Activated CD4-positive, alpha-beta memory T cell treated with anti-CD3 and anti-CD28 coated beads, Interleukin-2, amount 10 ng/mL, durations not matched to agents 7 days and 5 days (primary cell): ENCODE measurements at regions not wholly inside any gene's neighbourhood (a gene's known extent, or its start where the extent isn't known, plus 50 kb on each side); places are given as distances from the start of the nearest gene placed in this dataset.
"Not testable (repeated sequence)": the region's sequence is repeated elsewhere in the genome, so short reads cannot be mapped to it uniquely, and the experiment has no call there.

Source experiments
- CTCF ChIA-PET: fragments of 350-600 bp; sonication (Branson Sonifier 250); formaldehyde crosslinking; loops from one replicate; lab custom pipeline; 2021; ENCODE audit warnings: antibody characterized with exemption, inconsistent platforms; lab: Charles Lee
- POLR2A ChIA-PET: fragments of 350-600 bp; sonication (Branson Sonifier 250); formaldehyde crosslinking; loops from one replicate; lab custom pipeline; 2021; ENCODE audit warnings: antibody characterized with exemption; lab: Charles Lee
- DNase-seq: peaks from one replicate; pipeline ENCODE4 v3.0.0-alpha.2; 2020
- H3K27ac Mint-ChIP-seq: one replicate; pipeline ENCODE4 v1.8.0; 2021; ENCODE audit warnings: mild to moderate bottlenecking, mixed read lengths
- H3K27me3 Mint-ChIP-seq: one replicate; pipeline ENCODE4 v1.8.0; 2021; ENCODE audit warnings: mixed read lengths
- H3K36me3 Mint-ChIP-seq: one replicate; pipeline ENCODE4 v1.8.0; 2021; ENCODE audit warnings: low read depth, mixed read lengths
- H3K4me1 Mint-ChIP-seq: one replicate; pipeline ENCODE4 v1.8.0; 2021; ENCODE audit warnings: mixed read lengths
- H3K4me3 Mint-ChIP-seq: one replicate; pipeline ENCODE4 v1.8.0; 2021; ENCODE audit warnings: mild to moderate bottlenecking, mixed read lengths
- H3K9me3 Mint-ChIP-seq: one replicate; pipeline ENCODE4 v1.8.0; 2021; ENCODE audit warnings: mixed read lengths

GRCh38 chr7:68977385-68978055 lies 620.8 kb upstream of the AUTS2 start:
- Mint-ChIP-seq H3K4me3 (no peak overlapping the region), H3K4me1 (no peaks in the 10 kb centered on the region), H3K9me3 (peaks cover 17% of the 10 kb centered on the region), H3K27ac (no peak overlapping the region), H3K36me3 (no peaks in the 10 kb centered on the region), H3K27me3 (no peaks in the 10 kb centered on the region)
- POLR2A ChIA-PET = no interaction called here
- CTCF ChIA-PET = no interaction called here
- no peak for DNase-seq

- H3K9me3 Mint-ChIP-seq = peaks cover 19% of the 10 kb centered on the region
- POLR2A ChIA-PET = no interaction called here
- H3K4me3 Mint-ChIP-seq = no peak overlapping the region
- DNase-seq = no peak
- H3K36me3 Mint-ChIP-seq = no peaks in the 10 kb centered on the region
- H3K27ac Mint-ChIP-seq = no peak overlapping the region
- no peaks in the 10 kb centered on the region for H3K4me1 Mint-ChIP-seq
- no peaks in the 10 kb centered on the region for H3K27me3 Mint-ChIP-seq
- CTCF ChIA-PET = no interaction called here
These were observed 619.6 kb upstream of the AUTS2 start for GRCh38 chr7:68978710-68979109.

GRCh38 chr7:68980011-68980410 lies 618.3 kb upstream of the AUTS2 start:
- H3K9me3 Mint-ChIP-seq = peaks cover 25% of the 10 kb centered on the region
- POLR2A ChIA-PET = no interaction called here
- CTCF ChIA-PET = no interaction called here

GRCh38 chr7:68980432-68980831 lies 617.8 kb upstream of the AUTS2 start:
- H3K27ac Mint-ChIP-seq, CTCF ChIA-PET, H3K4me1 Mint-ChIP-seq, H3K4me3 Mint-ChIP-seq, H3K36me3 Mint-ChIP-seq, H3K27me3 Mint-ChIP-seq, DNase-seq, POLR2A ChIA-PET: not testable (repeated sequence)
- peaks cover 25% of the 10 kb centered on the region for H3K9me3 Mint-ChIP-seq

More at GRCh38 chr7:68980011-68980410, 618.3 kb upstream of the AUTS2 start:
- Mint-ChIP-seq H3K36me3 (no peaks in the 10 kb centered on the region), H3K4me1 (no peaks in the 10 kb centered on the region), H3K27me3 (no peaks in the 10 kb centered on the region), H3K27ac (no peak overlapping the region), H3K4me3 (no peak overlapping the region)
- DNase-seq = no peak

- no peak overlapping the region for H3K27ac Mint-ChIP-seq
- H3K27me3 Mint-ChIP-seq = no peaks in the 10 kb centered on the region
- H3K4me1 Mint-ChIP-seq = no peaks in the 10 kb centered on the region
- CTCF ChIA-PET = no interaction called here
- peaks cover 22% of the 10 kb centered on the region for H3K9me3 Mint-ChIP-seq
- DNase-seq = no peak
- no peak overlapping the region for H3K4me3 Mint-ChIP-seq
- POLR2A ChIA-PET = no interaction called here
- no peaks in the 10 kb centered on the region for H3K36me3 Mint-ChIP-seq
These were observed 614.0 kb upstream of the AUTS2 start for GRCh38 chr7:68984306-68984705.

- no peak for DNase-seq
- peaks cover 24% of the 10 kb centered on the region for H3K9me3 Mint-ChIP-seq
- no peak overlapping the region for H3K27ac Mint-ChIP-seq
- H3K36me3 Mint-ChIP-seq = no peaks in the 10 kb centered on the region
- H3K27me3 Mint-ChIP-seq = no peaks in the 10 kb centered on the region
- POLR2A ChIA-PET = no interaction called here
- CTCF ChIA-PET = no interaction called here
- no peak overlapping the region for H3K4me3 Mint-ChIP-seq
- H3K4me1 Mint-ChIP-seq = no peaks in the 10 kb centered on the region
These were observed 603.4 kb upstream of the AUTS2 start for GRCh38 chr7:68994841-68995240.

GRCh38 chr7:68998136-68998535 lies 600.1 kb upstream of the AUTS2 start:
- CTCF ChIA-PET = no interaction called here
- Mint-ChIP-seq H3K27me3 (no peaks in the 10 kb centered on the region), H3K36me3 (no peaks in the 10 kb centered on the region)

GRCh38 chr7:69002416-69002815 lies 595.9 kb upstream of the AUTS2 start:
- Mint-ChIP-seq H3K4me1 (no peaks in the 10 kb centered on the region), H3K9me3 (peaks cover 31% of the 10 kb centered on the region), H3K27me3 (no peaks in the 10 kb centered on the region), H3K36me3 (no peaks in the 10 kb centered on the region), H3K4me3 (no peak overlapping the region), H3K27ac (no peak overlapping the region)
- POLR2A ChIA-PET = no interaction called here
- DNase-seq = no peak
- CTCF ChIA-PET = no interaction called here

More at GRCh38 chr7:68998136-68998535, 600.1 kb upstream of the AUTS2 start:
- Mint-ChIP-seq H3K9me3 (peaks cover 34% of the 10 kb centered on the region), H3K4me1 (no peaks in the 10 kb centered on the region), H3K27ac (no peak overlapping the region), H3K4me3 (no peak overlapping the region)
- POLR2A ChIA-PET = no interaction called here
- no peak for DNase-seq

- POLR2A ChIA-PET = no interaction called here
- Mint-ChIP-seq H3K36me3 (no peaks in the 10 kb centered on the region), H3K4me3 (no peak overlapping the region), H3K27me3 (no peaks in the 10 kb centered on the region), H3K27ac (no peak overlapping the region), H3K4me1 (no peaks in the 10 kb centered on the region), H3K9me3 (peaks cover 14% of the 10 kb centered on the region)
- DNase-seq = no peak
- CTCF ChIA-PET = no interaction called here
These were observed 586.1 kb upstream of the AUTS2 start for GRCh38 chr7:69012149-69012548.

GRCh38 chr7:69017208-69017607 lies 581.1 kb upstream of the AUTS2 start:
- CTCF ChIA-PET = no interaction called here
- Mint-ChIP-seq H3K4me1 (no peaks in the 10 kb centered on the region), H3K27ac (no peak overlapping the region), H3K4me3 (no peak overlapping the region), H3K36me3 (no peaks in the 10 kb centered on the region), H3K27me3 (no peaks in the 10 kb centered on the region), H3K9me3 (peaks cover 37% of the 10 kb centered on the region)
- no peak for DNase-seq
- POLR2A ChIA-PET = no interaction called here

- Mint-ChIP-seq H3K4me3 (no peak overlapping the region), H3K36me3 (no peaks in the 10 kb centered on the region), H3K9me3 (peaks cover 39% of the 10 kb centered on the region), H3K4me1 (no peaks in the 10 kb centered on the region), H3K27ac (no peak overlapping the region), H3K27me3 (no peaks in the 10 kb centered on the region)
- DNase-seq = no peak
- POLR2A ChIA-PET = no interaction called here
- CTCF ChIA-PET = no interaction called here
These were observed 580.1 kb upstream of the AUTS2 start for GRCh38 chr7:69018200-69018599.

- Mint-ChIP-seq H3K4me1 (no peaks in the 10 kb centered on the region), H3K4me3 (no peak overlapping the region), H3K36me3 (no peaks in the 10 kb centered on the region), H3K27me3 (no peaks in the 10 kb centered on the region), H3K9me3 (peaks cover 39% of the 10 kb centered on the region), H3K27ac (no peak overlapping the region)
- POLR2A ChIA-PET = no interaction called here
- CTCF ChIA-PET = no interaction called here
- no peak for DNase-seq
These were observed 578.8 kb upstream of the AUTS2 start for GRCh38 chr7:69019437-69019836.

- ChIA-PET CTCF (no interaction called here), POLR2A (no interaction called here)
- Mint-ChIP-seq H3K36me3 (no peaks in the 10 kb centered on the region), H3K27me3 (no peaks in the 10 kb centered on the region), H3K9me3 (peaks cover 32% of the 10 kb centered on the region), H3K4me3 (no peak overlapping the region), H3K27ac (no peak overlapping the region), H3K4me1 (no peaks in the 10 kb centered on the region)
- DNase-seq = no peak
These were observed 577.7 kb upstream of the AUTS2 start for GRCh38 chr7:69020536-69020935.

- DNase-seq = no peak
- no peaks in the 10 kb centered on the region for H3K4me1 Mint-ChIP-seq
- ChIA-PET POLR2A (no interaction called here), CTCF (no interaction called here)
- H3K27me3 Mint-ChIP-seq = no peaks in the 10 kb centered on the region
- no peak overlapping the region for H3K4me3 Mint-ChIP-seq
- no peak overlapping the region for H3K27ac Mint-ChIP-seq
- H3K9me3 Mint-ChIP-seq = peaks cover 10% of the 10 kb centered on the region
- H3K36me3 Mint-ChIP-seq = no peaks in the 10 kb centered on the region
These were observed 573.0 kb upstream of the AUTS2 start for GRCh38 chr7:69025249-69025648.
